Brain microvascular endothelial cell (primary cell): ENCODE measurements at regions not wholly inside any gene's neighbourhood (a gene's known extent, or its start where the extent isn't known, plus 50 kb on each side); places are given as distances from the start of the nearest gene placed in this dataset.
"Not testable (repeated sequence)": the region's sequence is repeated elsewhere in the genome, so short reads cannot be mapped to it uniquely, and the experiment has no call there.

ENCODE experiments used
- DNase-seq: peaks from one replicate; pipeline ENCODE4 v3.0.0-alpha.2; 2020
- H3K27ac ChIP-seq: fragments of 250-450 bp; sonication (Bioruptor Pico); 2 replicates; pipeline ENCODE4 v1.5.1; 2020; ENCODE audit warnings: mild to moderate bottlenecking, moderate library complexity
- H3K27me3 ChIP-seq: fragments of 250-450 bp; sonication (Bioruptor Pico); replicated peaks from 2 replicates; pipeline ENCODE4 v1.5.1; 2020; ENCODE audit warnings: mild to moderate bottlenecking
- H3K36me3 ChIP-seq: fragments of 250-450 bp; sonication (Bioruptor Pico); replicated peaks from 2 replicates; pipeline ENCODE4 v1.5.1; 2020; ENCODE audit warnings: mild to moderate bottlenecking
- H3K4me3 ChIP-seq: 2 replicates; pipeline ENCODE4 v1.5.1; 2011; ENCODE audit warnings: low read depth, mild to moderate bottlenecking, control low read depth, low read length, moderate library complexity
- CTCF ChIP-seq: IDR thresholded peaks from 2 replicates; pipeline ENCODE4 v1.5.1; 2011; ENCODE audit warnings: low read depth, mild to moderate bottlenecking, moderate library complexity, low read length, control low read depth, inconsistent platforms; ENCODE audit errors: missing control alignments
- in situ Hi-C: cut with HindIII; loops from 2 replicates; pipeline ENCODE4 v1.10.0; 2017; ENCODE audit warnings: low sequenced_read_pairs, low pct_ligation_motif_present

GRCh38 chr12:17132336-17132735 lies 526.4 kb upstream of the LMO3 start:
- Histone ChIP-seq H3K4me3 (no peak overlapping the region), H3K27ac (no peak overlapping the region), H3K27me3 (no peaks in the 10 kb centered on the region), H3K36me3 (no peaks in the 10 kb centered on the region)
- no peak for DNase-seq
- TF ChIP-seq CTCF, result no peak
- in situ Hi-C loops, result no loop called here

- H3K27me3 ChIP-seq, DNase-seq, H3K4me3 ChIP-seq, H3K27ac ChIP-seq, in situ Hi-C loops, H3K36me3 ChIP-seq: not testable (repeated sequence)
Observed at GRCh38 chr12:17116538-17116937, 510.6 kb upstream of the LMO3 start.

- in situ Hi-C loops, result no loop called here
- no peak for TF ChIP-seq CTCF
- no peak overlapping the region for H3K27ac ChIP-seq
Observed at GRCh38 chr12:17110316-17110715, 504.4 kb upstream of the LMO3 start.

GRCh38 chr12:17108877-17109541 lies 503.0 kb upstream of the LMO3 start:
- TF ChIP-seq CTCF, result no peak
- Histone ChIP-seq H3K27ac (no peak overlapping the region), H3K27me3 (no peaks in the 10 kb centered on the region), H3K4me3 (no peak overlapping the region), H3K36me3 (no peaks in the 10 kb centered on the region)
- DNase-seq, result no peak
- in situ Hi-C loops, result no loop called here

More at GRCh38 chr12:17110316-17110715, 504.4 kb upstream of the LMO3 start:
- H3K4me3 ChIP-seq, result no peak overlapping the region
- no peaks in the 10 kb centered on the region for H3K36me3 ChIP-seq
- no peak for DNase-seq
- no peaks in the 10 kb centered on the region for H3K27me3 ChIP-seq

- Histone ChIP-seq H3K27ac (no peak overlapping the region), H3K27me3 (no peaks in the 10 kb centered on the region), H3K4me3 (no peak overlapping the region), H3K36me3 (no peaks in the 10 kb centered on the region)
- no peak for DNase-seq
- in situ Hi-C loops, result no loop called here
- TF ChIP-seq CTCF, result no peak
Observed at GRCh38 chr12:17104801-17105200, 498.8 kb upstream of the LMO3 start.

GRCh38 chr12:17097674-17098073 lies 491.7 kb upstream of the LMO3 start:
- no peaks in the 10 kb centered on the region for H3K36me3 ChIP-seq
- DNase-seq, result no peak
- H3K27me3 ChIP-seq, result no peaks in the 10 kb centered on the region
- H3K4me3 ChIP-seq, result no peak overlapping the region
- no peak for TF ChIP-seq CTCF
- in situ Hi-C loops, result no loop called here
- no peak overlapping the region for H3K27ac ChIP-seq
